GM12878 (cell line): ENCODE measurements at regions not wholly inside any gene's neighbourhood (a gene's known extent, or its start where the extent isn't known, plus 50 kb on each side); places are given as distances from the start of the nearest gene placed in this dataset.

Source experiments
- ATAC-seq: fragments of 200-7000 bp; cut with Tn5 transposase; 3 replicates; pipeline ENCODE4 v1.9.1; 2020; ENCODE audit warnings: mild to moderate bottlenecking, moderate library complexity
- BruUV-seq: library from RNA; stranded (reverse); fragments of 400-500 nt; replicated peaks from 2 replicates; lab custom pipeline; 2021; lab: Mats Ljungman, UMichigan
- CTCF ChIA-PET: fragments of 300-600 bp; sonication (Branson Sonifier 250); formaldehyde crosslinking; extraction: SDS; loops from one replicate; lab custom pipeline; 2021; ENCODE audit warnings: inconsistent platforms; lab: Yijun Ruan, JAX
- POLR2A ChIA-PET: fragments of 350-600 bp; formaldehyde crosslinking; extraction: SDS; loops from one replicate; lab custom pipeline; 2021; ENCODE audit warnings: inconsistent platforms; lab: Charles Lee
- RAD21 ChIA-PET: fragments of 300-600 bp; sonication (Branson Sonifier 250); formaldehyde crosslinking; loops from one replicate; lab custom pipeline; 2023; ENCODE audit warnings: antibody characterized with exemption; ENCODE audit not compliant: unreplicated experiment; lab: Charles Lee
- SMC1A ChIA-PET: fragments of 300-600 bp; sonication (Branson Sonifier 250); formaldehyde crosslinking; loops from one replicate; lab custom pipeline; 2023; ENCODE audit not compliant: unreplicated experiment, uncharacterized antibody; lab: Charles Lee
- DNase-seq: peaks from one replicate; pipeline ENCODE4 v3.0.0-alpha.2; 2011; ENCODE audit warnings: low read depth, low spot score
- FAIRE-seq: peaks from 3 replicates; lab custom pipeline; 2011; peaks lifted over from hg19 to GRCh38; lab: Jason Lieb, UNC
- H2AFZ ChIP-seq: 2 replicates; pipeline ENCODE4 v1.6.0; 2011; ENCODE audit warnings: low read depth, low read length, control low read depth; ENCODE audit not compliant: control insufficient read depth
- H3K27ac ChIP-seq: 2 replicates; pipeline ENCODE4 v1.5.1; 2011; ENCODE audit warnings: control low read depth; ENCODE audit not compliant: control insufficient read depth, insufficient read depth
- H3K27me3 ChIP-seq, 2 experiments: replicated peaks in 1 of 2; 2 replicates each; pipeline versions ENCODE4 v1.6.0 to v1.6.1; 2011; ENCODE audit warnings: low read length in 1 of 2; ENCODE audit not compliant: control insufficient read depth in 2 of 2, insufficient read depth in 2 of 2
- H3K36me3 ChIP-seq, 2 experiments: 2 replicates each; pipeline ENCODE4 v1.5.1; 2011; ENCODE audit warnings: low read length in 1 of 2; ENCODE audit not compliant: control insufficient read depth in 2 of 2, insufficient read depth in 2 of 2
- H3K4me1 ChIP-seq: 2 replicates; pipeline ENCODE4 v1.6.1; 2011; ENCODE audit warnings: mild to moderate bottlenecking, low read length, moderate library complexity, mixed read lengths; ENCODE audit not compliant: control insufficient read depth, insufficient read depth
- H3K4me2 ChIP-seq: 2 replicates; pipeline ENCODE4 v1.6.0; 2011; ENCODE audit warnings: control low read depth; ENCODE audit not compliant: control insufficient read depth, insufficient read depth
- H3K4me3 ChIP-seq: fragments of 200-600 bp; sonication (generic); 2 replicates; pipeline ENCODE4 v1.5.1; 2016
- H3K79me2 ChIP-seq: 2 replicates; pipeline ENCODE4 v1.6.0; 2011; ENCODE audit warnings: low read length; ENCODE audit not compliant: control insufficient read depth, insufficient read depth
- H3K9ac ChIP-seq: 2 replicates; pipeline ENCODE4 v1.8.0; 2011; ENCODE audit warnings: low read length, control low read depth, mixed read lengths; ENCODE audit not compliant: control insufficient read depth, insufficient read depth
- H3K9me3 ChIP-seq: replicated peaks from 3 replicates; pipeline ENCODE4 v1.5.1; 2011; ENCODE audit warnings: mild to moderate bottlenecking, low read length; ENCODE audit not compliant: control insufficient read depth, insufficient read depth
- H4K20me1 ChIP-seq: 2 replicates; pipeline ENCODE4 v1.6.0; 2011; ENCODE audit not compliant: control insufficient read depth, insufficient read depth
- MTA3 ChIP-seq: IDR thresholded peaks from 2 replicates; pipeline ENCODE4 v1.6.1; 2012; ENCODE audit warnings: low read length, inconsistent platforms, borderline replicate concordance
- POLR2AphosphoS2 ChIP-seq: IDR thresholded peaks from 2 replicates; pipeline ENCODE4 v1.6.1; 2011; ENCODE audit warnings: low read depth, mild to moderate bottlenecking, low read length, improper control_type of control experiment, moderate library complexity
- POU2F2 ChIP-seq: IDR thresholded peaks from 3 replicates; pipeline ENCODE4 v1.6.1; 2011; ENCODE audit warnings: low read depth, mild to moderate bottlenecking, low read length, borderline replicate concordance
- TCF12 ChIP-seq: IDR thresholded peaks from 2 replicates; pipeline ENCODE4 v1.6.1; 2011; ENCODE audit warnings: low read depth, mild to moderate bottlenecking, low read length
- TCF3 ChIP-seq: IDR thresholded peaks from 2 replicates; pipeline ENCODE4 v1.6.1; 2012; ENCODE audit warnings: low read depth, mild to moderate bottlenecking, low read length, borderline replicate concordance; ENCODE audit not compliant: insufficient read depth
- WGBS: methylation state at CpG from one replicate; pipeline ENCODE4 v1.1.6; 2016; ENCODE audit warnings: low lambda C conversion rate; ENCODE audit not compliant: insufficient replicate concordance, insufficient coverage; ENCODE audit errors: missing lambda C conversion rate; 5-methylcytosine and 5-hydroxymethylcytosine counted together
- in situ Hi-C: fragments of 300-500 bp; cut with MboI; formaldehyde crosslinking; loops from 9 replicates; pipeline ENCODE4 v1.14.3; 2018; ENCODE audit warnings: mixed read lengths
- intact Hi-C: fragments of 100-400 bp; cut with micrococcal nuclease; formaldehyde crosslinking; loops from one replicate; pipeline ENCODE4 v1.14.2; 2022; ENCODE audit not compliant: unreplicated experiment
- TF ChIP-seq, protein P1 (sequence below): fragments of 450-650 bp; IDR thresholded peaks from 2 replicates; pipeline ENCODE4 v1.6.1; 2014; ENCODE audit warnings: mild to moderate bottlenecking

GRCh38 chr13:21936674-21937073 is 265.8 kb downstream of the FGF9 start (continued):
- TF ChIP-seq, protein P1, sequence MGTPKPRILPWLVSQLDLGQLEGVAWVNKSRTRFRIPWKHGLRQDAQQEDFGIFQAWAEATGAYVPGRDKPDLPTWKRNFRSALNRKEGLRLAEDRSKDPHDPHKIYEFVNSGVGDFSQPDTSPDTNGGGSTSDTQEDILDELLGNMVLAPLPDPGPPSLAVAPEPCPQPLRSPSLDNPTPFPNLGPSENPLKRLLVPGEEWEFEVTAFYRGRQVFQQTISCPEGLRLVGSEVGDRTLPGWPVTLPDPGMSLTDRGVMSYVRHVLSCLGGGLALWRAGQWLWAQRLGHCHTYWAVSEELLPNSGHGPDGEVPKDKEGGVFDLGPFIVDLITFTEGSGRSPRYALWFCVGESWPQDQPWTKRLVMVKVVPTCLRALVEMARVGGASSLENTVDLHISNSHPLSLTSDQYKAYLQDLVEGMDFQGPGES = no peak
- TF ChIP-seq MTA3 (no peak), TCF12 (no peak), POU2F2 (no peak)

DNA sequence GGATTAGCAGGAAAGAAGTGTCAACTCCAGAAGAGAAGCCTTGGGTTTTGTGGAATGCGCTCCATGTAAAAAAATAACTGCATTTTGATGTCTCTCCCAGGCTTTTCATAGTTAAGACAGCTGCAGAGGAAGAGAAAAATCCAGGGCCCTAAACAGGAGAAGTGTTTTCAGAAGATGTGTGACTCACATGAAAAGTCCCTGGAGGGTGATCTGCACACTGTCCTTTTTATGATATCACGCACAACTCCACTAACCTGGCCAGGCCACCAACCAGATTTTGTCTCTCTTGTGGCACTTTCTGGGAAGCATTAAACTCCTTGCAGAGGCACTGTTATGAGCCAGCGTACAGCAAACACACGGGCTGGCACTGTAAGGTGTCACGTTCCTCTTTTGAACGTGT is 267.3 kb downstream of the FGF9 start:
- ATAC-seq (no peak), FAIRE-seq (no peak), DNase-seq (no peak)
- ChIA-PET SMC1A (interaction anchor here (1.0 kb wide), 1 partner anchor 15 kb away, joined by 3 read pairs; no protein-coding TSS in a partner anchor), RAD21 (no interaction called here), CTCF (no interaction called here), POLR2A (no interaction called here)
- 32% methylated on average over 6 of the region's 6 CpGs for WGBS
- Histone ChIP-seq H3K4me1 (no peaks in the 10 kb centered on the region), H3K36me3 (no peaks in the 10 kb centered on the region), H3K27ac (no peak overlapping the region), H3K4me3 (no peak overlapping the region), H3K27me3 (no peaks in the 10 kb centered on the region), H3K9ac (no peak overlapping the region), H3K4me2 (no peak overlapping the region), H2AFZ (no peak overlapping the region), H3K79me2 (no peaks in the 10 kb centered on the region), H3K9me3 (no peaks in the 10 kb centered on the region; the same call in 2 of the 3 replicates), H4K20me1 (no peaks in the 10 kb centered on the region)
- in situ Hi-C loops (no loop called here), intact Hi-C loops (no loop called here)
- BruUV-seq = no TSS peak
- TF ChIP-seq TCF3 (no peak), POLR2AphosphoS2 (no peak)
